ENCODE measurements at regions not wholly inside any gene's neighbourhood (a gene's known extent, or its start where the extent isn't known, plus 50 kb on each side); places are given as distances from the start of the nearest gene placed in this dataset.
"Not testable (repeated sequence)": the region's sequence is repeated elsewhere in the genome, so short reads cannot be mapped to it uniquely, and the experiment has no call there.

DNA sequence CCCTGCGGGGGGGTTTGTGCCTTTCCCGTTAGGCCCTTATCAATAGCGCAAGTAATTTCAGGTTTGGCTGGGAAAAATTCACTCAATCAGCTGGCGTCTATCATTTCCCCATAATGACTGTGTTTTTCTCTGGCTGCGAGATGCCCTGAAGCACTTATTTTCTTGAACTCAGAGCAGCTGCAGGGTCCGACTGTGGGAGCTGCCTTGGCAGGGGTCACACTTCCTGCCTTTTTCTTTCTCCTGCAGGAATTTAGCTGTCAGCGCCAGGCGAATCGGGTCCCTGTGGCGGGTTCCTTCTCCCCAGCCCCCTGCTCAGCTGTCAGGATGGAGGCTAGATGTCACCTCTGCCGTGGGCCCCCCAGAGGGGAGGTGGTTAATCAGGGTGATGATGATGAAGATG is 81.3 kb upstream of the HPCAL1 start:
- in situ Hi-C loops (cut with HindIII; ENCODE audit: low pct_unique_long_range_greater_than_20kb, low sequenced_read_pairs), result no loop called here
- TF ChIP-seq JUND (IDR thresholded peaks at IDR 0.05; ENCODE audit: low read depth), result no peak
- DNase-seq (ENCODE audit: low read depth in 1 of 2, low spot score in 1 of 2), result no peak

DNA sequence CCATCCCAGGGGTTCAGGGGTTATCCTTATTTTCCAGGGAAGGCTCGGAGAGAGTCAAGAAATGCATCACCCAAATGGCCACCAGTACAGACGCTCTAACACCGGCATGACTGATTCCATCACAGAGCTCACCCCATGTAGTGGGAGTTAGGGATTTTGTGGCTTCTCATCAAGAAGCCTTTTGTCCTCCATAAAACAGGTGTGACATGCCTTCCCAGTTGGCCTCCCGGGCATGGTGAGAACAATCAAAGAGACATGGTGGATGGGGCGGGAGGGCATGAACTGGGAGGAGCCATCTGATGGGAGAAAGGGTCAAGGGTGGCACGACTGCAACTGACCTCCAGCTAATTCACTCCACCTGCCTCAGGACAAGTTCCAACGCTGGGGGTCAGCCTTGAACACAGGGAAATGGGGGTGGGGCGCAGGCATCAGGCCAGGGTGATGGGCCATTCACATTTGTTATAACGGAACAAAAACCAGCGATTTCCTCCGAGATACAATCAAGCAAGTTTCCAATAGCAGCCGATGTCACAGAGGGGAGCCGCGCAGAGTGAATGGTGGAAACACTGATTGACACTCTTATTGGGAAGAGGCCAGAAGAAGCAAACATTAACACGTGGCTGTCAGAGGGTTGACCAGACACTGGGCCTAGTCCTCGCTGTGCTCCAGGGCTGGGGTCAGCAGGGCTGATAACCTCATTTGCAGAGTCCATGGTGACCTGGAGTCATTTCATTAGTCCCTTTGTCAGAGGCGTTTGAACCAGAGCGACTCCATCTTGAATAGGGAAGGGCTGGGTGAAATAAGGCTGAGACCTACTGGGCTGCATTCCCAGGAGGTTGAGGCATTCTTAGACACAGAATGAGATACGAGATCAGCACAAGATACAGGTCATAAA is 80.5 kb upstream of the HPCAL1 start:
- TF ChIP-seq JUND (IDR thresholded peaks at IDR 0.05; ENCODE audit: low read depth), result no peak
- DNase-seq (ENCODE audit: low read depth in 1 of 2, low spot score in 1 of 2), result no peak
- in situ Hi-C loops (cut with HindIII; ENCODE audit: low pct_unique_long_range_greater_than_20kb, low sequenced_read_pairs), result no loop called here

- no peak for DNase-seq (ENCODE audit: low read depth in 1 of 2, low spot score in 1 of 2)
- TF ChIP-seq JUND (IDR thresholded peaks at IDR 0.05; ENCODE audit: low read depth), result no peak
- in situ Hi-C loops (cut with HindIII; ENCODE audit: low pct_unique_long_range_greater_than_20kb, low sequenced_read_pairs), result no loop called here
Measured at GRCh38 chr2:10223471-10223870, 79.2 kb upstream of the HPCAL1 start.

GRCh38 chr2:10223932-10224720 is 78.6 kb upstream of the HPCAL1 start:
- in situ Hi-C loops (cut with HindIII; ENCODE audit: low pct_unique_long_range_greater_than_20kb, low sequenced_read_pairs), result no loop called here
- DNase-seq (ENCODE audit: low read depth in 1 of 2, low spot score in 1 of 2), result no peak
- no peak for TF ChIP-seq JUND (IDR thresholded peaks at IDR 0.05; ENCODE audit: low read depth)

- no peak for TF ChIP-seq JUND (IDR thresholded peaks at IDR 0.05; ENCODE audit: low read depth)
Measured at GRCh38 chr2:10224734-10225133, 78.0 kb upstream of the HPCAL1 start.

DNA sequence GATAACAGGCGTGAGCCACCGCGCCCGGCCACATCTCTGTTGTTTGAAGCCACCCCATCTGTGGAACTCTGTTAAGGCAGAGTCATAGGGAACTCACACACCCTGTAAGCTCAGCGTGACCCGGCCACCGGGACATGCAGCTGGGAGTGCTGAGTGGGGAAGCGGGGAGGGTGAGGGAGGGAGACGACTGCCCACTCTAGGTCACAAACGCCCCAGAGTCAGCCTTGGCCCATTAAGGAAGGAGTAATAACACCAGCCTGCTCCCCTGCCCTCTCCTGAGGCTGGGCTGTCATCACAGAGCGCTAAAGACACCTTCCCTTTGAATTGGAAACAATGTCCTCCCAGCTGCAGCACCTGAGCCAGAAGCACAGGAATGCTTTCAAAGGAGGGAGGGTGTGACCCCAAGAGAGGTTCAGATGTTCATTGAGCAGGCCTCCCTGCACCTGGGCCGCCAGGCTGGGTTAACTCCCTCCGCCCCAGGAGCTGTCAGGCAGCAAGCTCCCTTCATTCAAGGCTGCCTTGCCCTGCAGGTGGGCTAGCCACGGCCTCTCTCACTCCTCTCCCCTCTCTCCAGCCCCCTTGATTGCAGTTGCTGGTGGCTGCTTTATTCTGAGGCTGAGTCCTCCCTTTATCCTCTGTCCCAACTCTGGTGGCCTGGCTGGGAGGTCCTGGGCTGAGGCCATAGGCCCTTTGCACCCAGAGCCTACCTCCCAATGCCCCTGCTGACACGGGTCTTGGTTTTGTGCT is 77.2 kb upstream of the HPCAL1 start:
- no peak for DNase-seq (ENCODE audit: low read depth in 1 of 2, low spot score in 1 of 2)
- in situ Hi-C loops (cut with HindIII; ENCODE audit: low pct_unique_long_range_greater_than_20kb, low sequenced_read_pairs), result no loop called here
- TF ChIP-seq JUND (IDR thresholded peaks at IDR 0.05; ENCODE audit: low read depth), result no peak

More at GRCh38 chr2:10224734-10225133, 78.0 kb upstream of the HPCAL1 start:
- no peak for DNase-seq (ENCODE audit: low read depth in 1 of 2, low spot score in 1 of 2)
- in situ Hi-C loops (cut with HindIII; ENCODE audit: low pct_unique_long_range_greater_than_20kb, low sequenced_read_pairs), result no loop called here

- no peak for DNase-seq (ENCODE audit: low read depth in 1 of 2, low spot score in 1 of 2)
- no peak for TF ChIP-seq JUND (IDR thresholded peaks at IDR 0.05; ENCODE audit: low read depth)
- in situ Hi-C loops (cut with HindIII; ENCODE audit: low pct_unique_long_range_greater_than_20kb, low sequenced_read_pairs), result no loop called here
Measured at GRCh38 chr2:10226038-10226724, 76.5 kb upstream of the HPCAL1 start.

GRCh38 chr2:10228611-10229365 is 73.9 kb upstream of the HPCAL1 start:
- in situ Hi-C loops (cut with HindIII; ENCODE audit: low pct_unique_long_range_greater_than_20kb, low sequenced_read_pairs), result no loop called here
- no peak for DNase-seq (ENCODE audit: low read depth in 1 of 2, low spot score in 1 of 2)
- no peak for TF ChIP-seq JUND (IDR thresholded peaks at IDR 0.05; ENCODE audit: low read depth)

GRCh38 chr2:10229462-10230099 is 73.1 kb upstream of the HPCAL1 start:
- no peak for TF ChIP-seq JUND (IDR thresholded peaks at IDR 0.05; ENCODE audit: low read depth)
- no peak for DNase-seq (ENCODE audit: low read depth in 1 of 2, low spot score in 1 of 2)
- in situ Hi-C loops (cut with HindIII; ENCODE audit: low pct_unique_long_range_greater_than_20kb, low sequenced_read_pairs), result no loop called here

DNA sequence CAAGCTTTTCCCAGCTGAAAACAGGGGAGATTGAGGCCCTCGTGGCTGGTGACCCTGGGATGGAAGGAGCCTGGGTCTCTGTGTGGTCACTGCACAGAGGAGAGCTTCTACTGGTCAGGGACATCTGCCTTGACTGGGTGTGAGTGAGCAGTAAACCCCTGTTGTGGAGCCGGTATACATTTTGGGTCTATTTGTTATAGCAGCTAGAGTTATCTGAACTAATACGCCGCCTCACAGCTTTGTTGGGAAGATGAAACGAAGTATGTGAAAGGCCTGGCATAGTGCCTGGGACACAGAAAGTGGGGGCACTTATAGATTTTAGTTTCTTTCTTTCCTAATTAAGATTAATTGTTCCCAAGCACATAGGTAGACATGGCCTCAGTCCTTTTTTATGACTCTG is 72.2 kb upstream of the HPCAL1 start:
- no peak for TF ChIP-seq JUND (IDR thresholded peaks at IDR 0.05; ENCODE audit: low read depth)
- DNase-seq (ENCODE audit: low read depth in 1 of 2, low spot score in 1 of 2), result no peak
- in situ Hi-C loops (cut with HindIII; ENCODE audit: low pct_unique_long_range_greater_than_20kb, low sequenced_read_pairs), result no loop called here

DNA sequence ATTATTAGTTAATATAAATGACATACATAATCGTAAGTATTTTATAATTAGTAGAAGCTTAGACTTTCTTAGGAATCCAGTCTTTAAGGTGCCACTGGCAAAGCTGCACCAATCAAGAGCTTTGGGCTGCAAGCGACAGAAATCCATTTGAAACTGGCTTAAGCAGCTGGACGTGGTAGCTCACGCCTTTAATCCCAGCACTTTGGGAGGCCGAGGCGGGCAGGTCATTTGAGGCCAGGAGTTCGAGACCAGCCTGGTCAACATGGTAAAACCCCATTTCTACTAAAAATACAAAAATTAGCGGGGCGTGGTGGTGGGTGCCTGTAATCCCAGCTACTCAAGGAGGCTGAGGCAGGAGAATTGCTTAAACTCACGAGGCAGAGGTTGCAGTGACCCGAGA is 71.8 kb upstream of the HPCAL1 start:
- DNase-seq (ENCODE audit: low read depth in 1 of 2, low spot score in 1 of 2); in situ Hi-C loops (cut with HindIII; ENCODE audit: low pct_unique_long_range_greater_than_20kb, low sequenced_read_pairs): not testable (repeated sequence)
